HepG2 (cell line): ENCODE measurements at regions not wholly inside any gene's neighbourhood (a gene's known extent, or its start where the extent isn't known, plus 50 kb on each side); places are given as distances from the start of the nearest gene placed in this dataset.
A peak's percentile ranks its signal among the peaks of the same experiment; 100 is the strongest.

Experiments
- IKZF4 ChIP-seq: sonication (generic); formaldehyde crosslinking; IDR thresholded peaks from 2 replicates; pipeline ENCODE4 v1.5.1; 2020; ENCODE audit warnings: borderline replicate concordance, mild to moderate bottlenecking, low read depth, missing genetic modification reagents; ENCODE audit errors: not compliant biosample characterization
- KDM5B ChIP-seq: sonication (generic); formaldehyde crosslinking; IDR thresholded peaks from 2 replicates; pipeline ENCODE4 v1.4.0; 2020; ENCODE audit warnings: missing genetic modification reagents, mild to moderate bottlenecking, borderline replicate concordance
- MBD4 ChIP-seq: IDR thresholded peaks from 2 replicates; pipeline ENCODE4 v1.6.1; 2012; ENCODE audit warnings: low read length, inconsistent platforms, borderline replicate concordance
- NBN ChIP-seq: fragments of 450-650 bp; conservative IDR thresholded peaks from 2 replicates; pipeline ENCODE4 v1.6.1; 2017
- NFKB2 ChIP-seq: sonication (generic); formaldehyde crosslinking; IDR thresholded peaks from 2 replicates; pipeline ENCODE4 v1.4.0; 2020; ENCODE audit warnings: missing genetic modification reagents, borderline replicate concordance
- SMARCC2 ChIP-seq: fragments of 450-650 bp; IDR thresholded peaks from 2 replicates; pipeline ENCODE4 v1.6.1; 2017; ENCODE audit warnings: antibody characterized with exemption, mild to moderate bottlenecking
- SRF ChIP-seq: IDR thresholded peaks from 2 replicates; pipeline ENCODE4 v1.6.1; 2011; ENCODE audit warnings: mild to moderate bottlenecking, low read depth, low read length, moderate library complexity
- SSRP1 ChIP-seq: IDR thresholded peaks from 2 replicates; pipeline ENCODE4 v1.6.1; 2016; ENCODE audit warnings: control low read depth
- TAF15 ChIP-seq: fragments of 200-400 bp; formaldehyde crosslinking; IDR thresholded peaks from one replicate; pipeline ENCODE4 v1.6.1; 2018; ENCODE audit warnings: mild to moderate bottlenecking, low read depth, low read length; ENCODE audit not compliant: poor library complexity, severe bottlenecking
- ZBTB1 ChIP-seq: sonication (generic); formaldehyde crosslinking; IDR thresholded peaks from 2 replicates; pipeline ENCODE4 v1.4.0; 2020; ENCODE audit warnings: missing genetic modification reagents, borderline replicate concordance
- ZFP36 ChIP-seq: fragments of 150-350 bp; IDR thresholded peaks from 2 replicates; pipeline ENCODE4 v1.6.1; 2018; ENCODE audit warnings: borderline replicate concordance, low read length, low read depth; ENCODE audit not compliant: partially characterized antibody
- ZFP37 ChIP-seq: sonication (generic); formaldehyde crosslinking; IDR thresholded peaks from 2 replicates; pipeline ENCODE4 v1.4.0; 2020; ENCODE audit warnings: missing genetic modification reagents, borderline replicate concordance
- ZKSCAN1 ChIP-seq: fragments of 150-350 bp; IDR thresholded peaks from 2 replicates; pipeline ENCODE4 v1.6.1; 2014; ENCODE audit warnings: low read length
- ZNF30 ChIP-seq: sonication (generic); formaldehyde crosslinking; IDR thresholded peaks from 2 replicates; pipeline ENCODE4 v1.5.0; 2020; ENCODE audit warnings: mild to moderate bottlenecking, missing genetic modification reagents
- ZNF451 ChIP-seq: sonication (generic); formaldehyde crosslinking; IDR thresholded peaks from 2 replicates; pipeline ENCODE4 v1.5.0; 2020; ENCODE audit warnings: mild to moderate bottlenecking, missing genetic modification reagents
- ZNF672 ChIP-seq: sonication (generic); formaldehyde crosslinking; IDR thresholded peaks from 2 replicates; pipeline ENCODE4 v1.8.1; 2022; ENCODE audit warnings: missing genetic modification reagents
- ZZZ3 ChIP-seq: sonication (generic); formaldehyde crosslinking; IDR thresholded peaks from 2 replicates; pipeline ENCODE4 v1.4.0; 2020; ENCODE audit warnings: missing genetic modification reagents, mild to moderate bottlenecking, borderline replicate concordance
- TF ChIP-seq, protein P1 (sequence below): sonication (generic); formaldehyde crosslinking; IDR thresholded peaks from 2 replicates; pipeline ENCODE4 v1.4.0; 2020; ENCODE audit warnings: mild to moderate bottlenecking, missing genetic modification reagents
- TF ChIP-seq, protein P2 (sequence below): sonication (generic); formaldehyde crosslinking; IDR thresholded peaks from 2 replicates; pipeline ENCODE4 v1.4.0; 2020; ENCODE audit warnings: missing genetic modification reagents
- TF ChIP-seq, protein P3 (sequence below): sonication (generic); formaldehyde crosslinking; IDR thresholded peaks from 2 replicates; pipeline ENCODE4 v1.4.0; 2020; ENCODE audit warnings: missing genetic modification reagents, borderline replicate concordance
- TF ChIP-seq, protein P4 (sequence below): IDR thresholded peaks from 2 replicates; pipeline ENCODE4 v1.4.0; 2020; ENCODE audit warnings: mild to moderate bottlenecking, missing genetic modification reagents
- TF ChIP-seq, protein P5 (sequence below): sonication (generic); formaldehyde crosslinking; IDR thresholded peaks from 2 replicates; pipeline ENCODE4 v1.5.0; 2020; ENCODE audit warnings: missing genetic modification reagents

DNA sequence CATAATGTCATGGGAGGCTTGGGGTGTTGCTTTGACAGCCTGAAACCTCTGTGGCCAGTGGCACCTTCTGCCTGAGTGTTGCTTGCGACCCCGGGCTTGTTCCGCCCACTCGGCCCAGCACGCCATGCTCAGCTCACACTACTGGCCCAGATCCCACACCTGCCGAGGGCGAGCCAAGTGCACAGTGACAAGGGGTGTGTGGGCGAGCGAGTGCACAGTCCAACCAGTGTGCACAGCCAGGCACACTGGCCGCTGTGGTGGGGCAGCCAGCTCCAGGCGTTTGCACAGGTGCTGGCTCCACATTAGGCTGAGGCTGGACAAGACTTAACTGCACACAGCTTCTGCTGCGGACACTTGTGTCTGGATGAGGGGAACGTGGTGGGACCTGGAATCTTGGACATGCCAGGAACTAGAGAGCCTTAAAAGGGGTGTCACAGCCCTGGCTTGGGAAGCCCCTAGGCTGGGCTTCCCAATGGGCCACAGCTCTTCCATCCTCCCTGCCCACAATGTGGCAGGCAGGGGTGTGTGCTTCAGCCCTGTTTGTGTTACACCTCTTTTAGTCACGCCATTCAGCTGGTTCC lies 609.2 kb upstream of the FOXG1 start (continued):
- TF ChIP-seq, protein P1, sequence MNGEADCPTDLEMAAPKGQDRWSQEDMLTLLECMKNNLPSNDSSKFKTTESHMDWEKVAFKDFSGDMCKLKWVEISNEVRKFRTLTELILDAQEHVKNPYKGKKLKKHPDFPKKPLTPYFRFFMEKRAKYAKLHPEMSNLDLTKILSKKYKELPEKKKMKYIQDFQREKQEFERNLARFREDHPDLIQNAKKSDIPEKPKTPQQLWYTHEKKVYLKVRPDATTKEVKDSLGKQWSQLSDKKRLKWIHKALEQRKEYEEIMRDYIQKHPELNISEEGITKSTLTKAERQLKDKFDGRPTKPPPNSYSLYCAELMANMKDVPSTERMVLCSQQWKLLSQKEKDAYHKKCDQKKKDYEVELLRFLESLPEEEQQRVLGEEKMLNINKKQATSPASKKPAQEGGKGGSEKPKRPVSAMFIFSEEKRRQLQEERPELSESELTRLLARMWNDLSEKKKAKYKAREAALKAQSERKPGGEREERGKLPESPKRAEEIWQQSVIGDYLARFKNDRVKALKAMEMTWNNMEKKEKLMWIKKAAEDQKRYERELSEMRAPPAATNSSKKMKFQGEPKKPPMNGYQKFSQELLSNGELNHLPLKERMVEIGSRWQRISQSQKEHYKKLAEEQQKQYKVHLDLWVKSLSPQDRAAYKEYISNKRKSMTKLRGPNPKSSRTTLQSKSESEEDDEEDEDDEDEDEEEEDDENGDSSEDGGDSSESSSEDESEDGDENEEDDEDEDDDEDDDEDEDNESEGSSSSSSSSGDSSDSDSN (CRISPR knock-in tag), result peak; percentile 19; the same call in 1 of the 2 replicates
- TF ChIP-seq, protein P2, sequence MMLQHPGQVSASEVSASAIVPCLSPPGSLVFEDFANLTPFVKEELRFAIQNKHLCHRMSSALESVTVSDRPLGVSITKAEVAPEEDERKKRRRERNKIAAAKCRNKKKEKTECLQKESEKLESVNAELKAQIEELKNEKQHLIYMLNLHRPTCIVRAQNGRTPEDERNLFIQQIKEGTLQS (CRISPR knock-in tag), result no peak
- no peak for TF ChIP-seq ZFP37
- TF ChIP-seq, protein P3, sequence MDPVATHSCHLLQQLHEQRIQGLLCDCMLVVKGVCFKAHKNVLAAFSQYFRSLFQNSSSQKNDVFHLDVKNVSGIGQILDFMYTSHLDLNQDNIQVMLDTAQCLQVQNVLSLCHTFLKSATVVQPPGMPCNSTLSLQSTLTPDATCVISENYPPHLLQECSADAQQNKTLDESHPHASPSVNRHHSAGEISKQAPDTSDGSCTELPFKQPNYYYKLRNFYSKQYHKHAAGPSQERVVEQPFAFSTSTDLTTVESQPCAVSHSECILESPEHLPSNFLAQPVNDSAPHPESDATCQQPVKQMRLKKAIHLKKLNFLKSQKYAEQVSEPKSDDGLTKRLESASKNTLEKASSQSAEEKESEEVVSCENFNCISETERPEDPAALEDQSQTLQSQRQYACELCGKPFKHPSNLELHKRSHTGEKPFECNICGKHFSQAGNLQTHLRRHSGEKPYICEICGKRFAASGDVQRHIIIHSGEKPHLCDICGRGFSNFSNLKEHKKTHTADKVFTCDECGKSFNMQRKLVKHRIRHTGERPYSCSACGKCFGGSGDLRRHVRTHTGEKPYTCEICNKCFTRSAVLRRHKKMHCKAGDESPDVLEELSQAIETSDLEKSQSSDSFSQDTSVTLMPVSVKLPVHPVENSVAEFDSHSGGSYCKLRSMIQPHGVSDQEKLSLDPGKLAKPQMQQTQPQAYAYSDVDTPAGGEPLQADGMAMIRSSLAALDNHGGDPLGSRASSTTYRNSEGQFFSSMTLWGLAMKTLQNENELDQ, result no peak
- TF ChIP-seq ZFP36, result no peak
- no peak for TF ChIP-seq ZNF672 (CRISPR knock-in tag)
- peak; percentile 65 for TF ChIP-seq KDM5B (CRISPR knock-in tag)
- TF ChIP-seq SRF, result no peak
- TF ChIP-seq, protein P4, sequence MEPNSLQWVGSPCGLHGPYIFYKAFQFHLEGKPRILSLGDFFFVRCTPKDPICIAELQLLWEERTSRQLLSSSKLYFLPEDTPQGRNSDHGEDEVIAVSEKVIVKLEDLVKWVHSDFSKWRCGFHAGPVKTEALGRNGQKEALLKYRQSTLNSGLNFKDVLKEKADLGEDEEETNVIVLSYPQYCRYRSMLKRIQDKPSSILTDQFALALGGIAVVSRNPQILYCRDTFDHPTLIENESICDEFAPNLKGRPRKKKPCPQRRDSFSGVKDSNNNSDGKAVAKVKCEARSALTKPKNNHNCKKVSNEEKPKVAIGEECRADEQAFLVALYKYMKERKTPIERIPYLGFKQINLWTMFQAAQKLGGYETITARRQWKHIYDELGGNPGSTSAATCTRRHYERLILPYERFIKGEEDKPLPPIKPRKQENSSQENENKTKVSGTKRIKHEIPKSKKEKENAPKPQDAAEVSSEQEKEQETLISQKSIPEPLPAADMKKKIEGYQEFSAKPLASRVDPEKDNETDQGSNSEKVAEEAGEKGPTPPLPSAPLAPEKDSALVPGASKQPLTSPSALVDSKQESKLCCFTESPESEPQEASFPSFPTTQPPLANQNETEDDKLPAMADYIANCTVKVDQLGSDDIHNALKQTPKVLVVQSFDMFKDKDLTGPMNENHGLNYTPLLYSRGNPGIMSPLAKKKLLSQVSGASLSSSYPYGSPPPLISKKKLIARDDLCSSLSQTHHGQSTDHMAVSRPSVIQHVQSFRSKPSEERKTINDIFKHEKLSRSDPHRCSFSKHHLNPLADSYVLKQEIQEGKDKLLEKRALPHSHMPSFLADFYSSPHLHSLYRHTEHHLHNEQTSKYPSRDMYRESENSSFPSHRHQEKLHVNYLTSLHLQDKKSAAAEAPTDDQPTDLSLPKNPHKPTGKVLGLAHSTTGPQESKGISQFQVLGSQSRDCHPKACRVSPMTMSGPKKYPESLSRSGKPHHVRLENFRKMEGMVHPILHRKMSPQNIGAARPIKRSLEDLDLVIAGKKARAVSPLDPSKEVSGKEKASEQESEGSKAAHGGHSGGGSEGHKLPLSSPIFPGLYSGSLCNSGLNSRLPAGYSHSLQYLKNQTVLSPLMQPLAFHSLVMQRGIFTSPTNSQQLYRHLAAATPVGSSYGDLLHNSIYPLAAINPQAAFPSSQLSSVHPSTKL (CRISPR knock-in tag), result no peak
- no peak; the same call in 1 of the 2 replicates for TF ChIP-seq ZZZ3
- TF ChIP-seq ZNF30, result peak; percentile 71; the same call in 1 of the 2 replicates
- TF ChIP-seq IKZF4 (CRISPR knock-in tag), result no peak
- TF ChIP-seq TAF15, result no peak
- TF ChIP-seq ZNF451, result no peak
- TF ChIP-seq SSRP1, result no peak
- TF ChIP-seq MBD4, result no peak
- no peak for TF ChIP-seq ZBTB1 (CRISPR knock-in tag)
- TF ChIP-seq NBN, result no peak
- TF ChIP-seq SMARCC2, result no peak
- no peak for TF ChIP-seq ZKSCAN1
- peak; percentile 34; the same call in 1 of the 2 replicates for TF ChIP-seq NFKB2 (CRISPR knock-in tag)
- TF ChIP-seq, protein P5, sequence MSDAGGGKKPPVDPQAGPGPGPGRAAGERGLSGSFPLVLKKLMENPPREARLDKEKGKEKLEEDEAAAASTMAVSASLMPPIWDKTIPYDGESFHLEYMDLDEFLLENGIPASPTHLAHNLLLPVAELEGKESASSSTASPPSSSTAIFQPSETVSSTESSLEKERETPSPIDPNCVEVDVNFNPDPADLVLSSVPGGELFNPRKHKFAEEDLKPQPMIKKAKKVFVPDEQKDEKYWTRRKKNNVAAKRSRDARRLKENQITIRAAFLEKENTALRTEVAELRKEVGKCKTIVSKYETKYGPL (CRISPR knock-in tag), result no peak
